ENCODE measurements at regions not wholly inside any gene's neighbourhood (a gene's known extent, or its start where the extent isn't known, plus 50 kb on each side); places are given as distances from the start of the nearest gene placed in this dataset.
"Not testable (repeated sequence)": the region's sequence is repeated elsewhere in the genome, so short reads cannot be mapped to it uniquely, and the experiment has no call there.

DNA sequence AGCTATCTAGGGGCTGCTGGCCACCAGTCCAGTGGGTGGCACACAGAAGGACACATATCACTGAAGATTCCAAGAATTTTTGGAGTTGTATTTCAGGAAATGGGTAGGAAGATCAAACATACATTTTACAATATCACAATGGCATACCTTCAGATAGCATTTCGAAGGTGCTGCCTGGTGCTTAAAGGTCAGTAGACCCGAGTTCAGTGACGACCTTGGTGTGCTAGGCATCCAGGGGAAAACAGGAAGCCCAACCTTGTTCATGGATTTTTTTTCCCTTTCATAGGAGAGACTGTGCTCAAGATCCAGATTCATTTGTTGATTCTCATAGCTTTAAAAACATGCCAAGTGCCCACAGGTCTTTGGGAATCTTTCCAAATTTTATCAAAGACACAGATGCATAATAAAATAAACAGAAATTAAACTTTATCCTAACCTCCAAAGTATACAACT lies 51.0 kb upstream of the RCBTB2 start:
- Histone ChIP-seq H3K27me3 (ENCODE audit: control insufficient read depth, insufficient read depth, low read length) (no peaks in the 10 kb centered on the region), H3K9me3 (replicated peaks; ENCODE audit: control insufficient read depth, low read depth, low read length) (no peaks in the 10 kb centered on the region), H3K36me3 (ENCODE audit: control insufficient read depth, insufficient read depth, low read length) (no peaks in the 10 kb centered on the region), H3K4me3 (ENCODE audit: low read length) (no peak overlapping the region), H3K4me1 (ENCODE audit: control insufficient read depth, insufficient read depth, low read length) (peaks cover 20% of the 10 kb centered on the region), H3K27ac (ENCODE audit: low read length) (no peak overlapping the region)
- WGBS (ENCODE audit: insufficient coverage), result 78% methylated on average over 3 of the region's 3 CpGs
- DNase-seq, result no peak

DNA sequence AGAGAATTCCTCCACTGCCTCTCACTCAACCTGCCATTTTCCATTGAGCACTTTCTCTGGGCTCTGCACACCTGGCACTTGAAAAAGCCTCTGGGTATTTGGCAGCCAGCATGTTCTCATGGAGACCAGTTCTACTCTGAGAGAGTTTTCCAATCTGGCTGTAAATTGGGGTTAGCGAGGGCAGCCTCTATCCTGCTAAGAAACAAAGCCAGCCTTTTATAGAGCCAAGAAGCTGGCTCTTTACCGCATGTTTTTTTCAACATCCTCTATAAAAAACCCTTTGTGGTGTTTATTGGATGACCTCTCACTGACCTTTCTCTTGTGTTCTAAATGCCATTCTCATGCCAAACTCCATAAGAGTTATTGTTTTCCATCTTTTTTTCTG lies 52.6 kb upstream of the RCBTB2 start:
- peak; percentile 85 for DNase-seq

DNA sequence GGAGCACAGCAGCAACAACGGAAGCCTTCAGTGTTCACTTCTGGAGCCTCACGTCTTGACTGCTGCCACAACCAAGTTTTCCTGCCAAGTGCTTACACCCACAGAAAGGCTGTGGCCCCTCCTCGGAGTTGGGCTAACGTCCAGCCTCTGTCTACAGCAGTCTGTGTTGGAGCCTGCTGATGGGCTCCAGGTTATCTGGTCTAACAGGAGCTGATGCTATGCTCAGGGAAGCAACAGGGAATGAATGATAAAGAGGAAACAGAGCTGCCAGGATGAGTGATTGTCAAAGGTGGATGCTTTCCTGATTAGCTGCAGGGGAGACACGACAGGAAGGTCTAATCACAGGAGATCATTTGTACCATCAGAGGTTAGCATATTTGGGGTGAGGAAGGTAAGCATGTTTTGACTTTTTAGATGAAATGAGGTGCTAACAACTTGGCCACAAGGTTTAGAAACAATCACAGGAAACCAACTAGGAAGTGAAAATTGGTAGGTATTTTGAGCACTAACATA lies 53.8 kb upstream of the RCBTB2 start:
- 11% methylated on average over 3 of the region's 5 CpGs for WGBS (ENCODE audit: insufficient coverage)
- H3K27ac ChIP-seq (ENCODE audit: low read length), result no peak overlapping the region
- H3K4me1 ChIP-seq (ENCODE audit: control insufficient read depth, insufficient read depth, low read length), result peaks cover 14% of the 10 kb centered on the region
- no peaks in the 10 kb centered on the region for H3K36me3 ChIP-seq (ENCODE audit: control insufficient read depth, insufficient read depth, low read length)
- no peaks in the 10 kb centered on the region for H3K9me3 ChIP-seq (replicated peaks; ENCODE audit: control insufficient read depth, low read depth, low read length)
- H3K4me3 ChIP-seq (ENCODE audit: low read length), result no peak overlapping the region
- H3K27me3 ChIP-seq (ENCODE audit: control insufficient read depth, insufficient read depth, low read length), result no peaks in the 10 kb centered on the region
- peak; percentile 77 for DNase-seq

More for the DNA sequence above, 52.6 kb upstream of the RCBTB2 start:
- Histone ChIP-seq H3K36me3 (ENCODE audit: control insufficient read depth, insufficient read depth, low read length) (no peaks in the 10 kb centered on the region), H3K9me3 (replicated peaks; ENCODE audit: control insufficient read depth, low read depth, low read length) (no peaks in the 10 kb centered on the region), H3K27ac (ENCODE audit: low read length) (peak overlapping the region; percentile 45), H3K4me3 (ENCODE audit: low read length) (no peak overlapping the region), H3K27me3 (ENCODE audit: control insufficient read depth, insufficient read depth, low read length) (no peaks in the 10 kb centered on the region), H3K4me1 (ENCODE audit: control insufficient read depth, insufficient read depth, low read length) (peaks cover 14% of the 10 kb centered on the region)
- no CpG with 5 or more reads among the region's 2 CpGs for WGBS (ENCODE audit: insufficient coverage)

DNA sequence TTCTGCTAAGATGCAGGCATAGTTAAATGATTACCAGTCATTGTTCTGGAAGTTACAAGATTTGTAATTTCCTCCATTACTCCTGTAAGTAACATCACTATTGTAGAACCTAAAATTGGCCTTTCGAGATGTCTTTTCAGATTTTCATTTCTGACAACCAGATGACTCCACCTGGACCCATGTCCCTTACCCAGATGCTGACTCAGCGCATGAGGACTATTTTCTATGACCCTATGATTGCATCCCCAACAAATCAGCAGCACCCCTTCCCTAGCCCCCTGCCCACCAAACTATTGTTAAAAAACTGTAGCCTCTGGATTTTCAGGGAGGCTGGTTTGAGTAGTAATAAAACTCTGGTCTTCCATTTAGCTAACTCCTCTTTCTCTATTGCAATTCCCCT lies 55.2 kb upstream of the RCBTB2 start:
- Histone ChIP-seq H3K4me1 (ENCODE audit: control insufficient read depth, insufficient read depth, low read length) (peaks cover 14% of the 10 kb centered on the region), H3K27me3 (ENCODE audit: control insufficient read depth, insufficient read depth, low read length) (no peaks in the 10 kb centered on the region), H3K27ac (ENCODE audit: low read length) (no peak overlapping the region), H3K4me3 (ENCODE audit: low read length) (no peak overlapping the region), H3K36me3 (ENCODE audit: control insufficient read depth, insufficient read depth, low read length) (no peaks in the 10 kb centered on the region), H3K9me3 (replicated peaks; ENCODE audit: control insufficient read depth, low read depth, low read length) (no peaks in the 10 kb centered on the region)
- no peak for DNase-seq
- 100% methylated on average over 1 of the region's 2 CpGs for WGBS (ENCODE audit: insufficient coverage)

DNA sequence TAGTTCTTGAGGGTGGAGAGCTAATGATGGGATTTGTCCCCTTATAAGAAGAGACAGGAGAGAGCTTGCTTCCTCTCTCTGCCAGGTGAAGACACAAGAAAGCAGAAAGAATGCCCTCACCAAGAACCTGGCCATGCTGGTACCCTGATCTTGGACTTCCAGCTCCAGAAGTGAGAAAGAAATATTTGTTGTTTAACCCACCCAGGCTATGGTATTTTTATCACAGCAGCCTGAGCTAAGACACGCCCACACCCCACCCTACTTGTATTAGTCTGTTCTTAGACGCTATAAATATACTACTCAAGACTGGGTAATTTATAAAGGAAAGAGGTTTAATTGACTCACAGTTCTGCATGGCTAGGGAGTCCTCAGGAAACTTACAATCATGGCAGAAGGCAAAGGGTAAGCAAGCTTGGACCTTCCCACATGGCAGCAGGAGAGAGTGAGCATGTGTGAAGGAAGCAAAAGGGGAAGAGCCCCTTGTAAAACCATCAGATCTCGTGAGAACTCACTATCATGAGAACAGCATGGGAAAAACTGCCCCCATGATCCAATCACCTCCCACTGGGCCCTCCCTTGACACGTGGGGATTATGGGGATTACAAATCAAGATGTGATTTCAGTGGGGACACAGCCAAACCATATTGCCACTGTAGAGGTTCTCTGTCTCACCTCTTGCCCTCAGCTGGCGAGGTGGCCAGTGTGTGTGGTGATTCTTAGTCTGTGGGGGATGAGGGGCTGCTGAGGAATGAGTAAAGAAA lies 57.4 kb upstream of the RCBTB2 start:
- Histone ChIP-seq H3K9me3 (replicated peaks; ENCODE audit: control insufficient read depth, low read depth, low read length) (no peaks in the 10 kb centered on the region), H3K27ac (ENCODE audit: low read length) (no peak overlapping the region), H3K27me3 (ENCODE audit: control insufficient read depth, insufficient read depth, low read length) (no peaks in the 10 kb centered on the region), H3K4me3 (ENCODE audit: low read length) (no peak overlapping the region), H3K36me3 (ENCODE audit: control insufficient read depth, insufficient read depth, low read length) (no peaks in the 10 kb centered on the region), H3K4me1 (ENCODE audit: control insufficient read depth, insufficient read depth, low read length) (peaks cover 7% of the 10 kb centered on the region)
- no peak for DNase-seq
- WGBS (ENCODE audit: insufficient coverage), result 100% methylated on average over 1 of the region's 5 CpGs

DNA sequence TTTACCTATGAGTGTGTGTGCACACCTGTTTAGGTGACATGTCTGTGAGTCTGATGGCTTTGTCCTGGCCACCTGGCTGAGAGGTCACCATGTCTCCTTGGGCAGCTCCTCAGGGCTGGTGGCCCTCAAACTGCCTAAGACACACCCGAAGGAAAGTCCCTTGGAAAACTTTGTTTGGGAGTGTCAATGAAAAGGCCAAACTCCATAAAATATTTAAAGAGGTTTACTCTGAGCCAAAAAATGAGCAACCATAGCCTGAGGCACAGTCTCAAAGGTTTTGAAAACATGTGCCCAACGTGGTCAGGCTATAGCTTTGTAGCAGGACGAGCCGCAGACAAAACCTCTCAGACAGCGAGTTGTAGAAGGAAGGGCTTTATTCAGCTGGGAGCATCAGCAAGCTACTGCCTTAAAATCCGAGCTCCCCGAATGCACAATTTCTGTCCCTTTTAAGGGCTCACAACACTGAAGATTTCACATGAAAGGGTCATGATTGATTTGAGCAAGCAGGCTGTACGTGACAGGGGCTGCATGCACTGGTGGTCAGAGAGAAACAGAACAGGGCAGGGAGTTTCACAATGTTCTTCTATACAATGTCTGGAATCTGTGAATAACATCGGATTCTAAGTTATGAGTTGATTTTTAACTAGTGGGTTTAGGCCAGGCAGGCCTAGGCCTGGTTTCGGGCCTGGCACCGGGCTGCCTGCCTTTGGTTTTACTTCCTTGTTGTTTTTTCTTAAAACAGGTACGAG lies 58.4 kb upstream of the RCBTB2 start:
- not testable (repeated sequence) for H3K9me3 ChIP-seq (replicated peaks; ENCODE audit: control insufficient read depth, low read depth, low read length); H3K4me3 ChIP-seq (ENCODE audit: low read length); H3K4me1 ChIP-seq (ENCODE audit: control insufficient read depth, insufficient read depth, low read length); H3K36me3 ChIP-seq (ENCODE audit: control insufficient read depth, insufficient read depth, low read length); H3K27me3 ChIP-seq (ENCODE audit: control insufficient read depth, insufficient read depth, low read length); H3K27ac ChIP-seq (ENCODE audit: low read length); DNase-seq
- 78% methylated on average over 8 of the region's 12 CpGs for WGBS (ENCODE audit: insufficient coverage)

DNA sequence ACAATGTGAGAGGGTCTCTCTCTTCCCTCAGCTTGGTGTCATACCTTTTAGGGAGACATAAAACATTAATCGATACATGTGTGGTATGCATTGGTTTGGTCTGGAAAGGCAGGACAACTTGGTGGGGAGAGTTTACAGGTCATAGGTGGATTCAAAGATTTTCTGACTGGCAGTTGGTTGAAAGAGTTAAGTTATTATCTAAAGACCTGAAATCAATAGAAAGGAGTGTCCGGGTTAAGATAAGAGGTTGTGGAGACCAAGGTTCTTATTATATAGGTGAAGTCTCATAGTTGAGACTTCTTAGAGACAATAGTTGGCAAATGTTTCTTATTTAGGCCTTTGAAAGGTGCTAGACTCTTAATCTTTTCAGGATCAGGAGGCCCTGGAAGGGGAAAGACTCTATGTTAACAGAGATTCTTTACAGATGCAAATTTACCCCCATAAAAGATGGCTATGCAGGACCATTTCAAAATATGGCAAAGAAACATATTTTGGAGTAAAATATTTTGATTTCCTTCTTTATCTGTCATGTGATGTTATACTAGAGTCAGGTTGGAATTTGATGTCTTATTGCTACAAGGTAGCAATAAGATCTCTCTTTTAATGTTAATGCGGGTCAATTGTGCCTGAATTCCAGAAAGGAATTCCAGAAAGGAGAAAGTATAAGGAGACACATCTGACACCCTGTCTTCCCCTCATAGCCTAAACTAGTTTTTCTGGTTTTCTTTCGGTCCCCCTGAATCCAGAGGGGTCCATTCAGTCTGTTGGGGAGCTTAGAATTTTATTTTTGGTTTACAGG lies 59.2 kb upstream of the RCBTB2 start:
- Histone ChIP-seq H3K9me3 (replicated peaks; ENCODE audit: control insufficient read depth, low read depth, low read length) (no peaks in the 10 kb centered on the region), H3K36me3 (ENCODE audit: control insufficient read depth, insufficient read depth, low read length) (no peaks in the 10 kb centered on the region), H3K27me3 (ENCODE audit: control insufficient read depth, insufficient read depth, low read length) (no peaks in the 10 kb centered on the region), H3K27ac (ENCODE audit: low read length) (no peak overlapping the region), H3K4me1 (ENCODE audit: control insufficient read depth, insufficient read depth, low read length) (peaks cover 2% of the 10 kb centered on the region), H3K4me3 (ENCODE audit: low read length) (no peak overlapping the region)
- DNase-seq, result no peak
- 100% methylated on average over 2 of the region's 4 CpGs for WGBS (ENCODE audit: insufficient coverage)

DNA sequence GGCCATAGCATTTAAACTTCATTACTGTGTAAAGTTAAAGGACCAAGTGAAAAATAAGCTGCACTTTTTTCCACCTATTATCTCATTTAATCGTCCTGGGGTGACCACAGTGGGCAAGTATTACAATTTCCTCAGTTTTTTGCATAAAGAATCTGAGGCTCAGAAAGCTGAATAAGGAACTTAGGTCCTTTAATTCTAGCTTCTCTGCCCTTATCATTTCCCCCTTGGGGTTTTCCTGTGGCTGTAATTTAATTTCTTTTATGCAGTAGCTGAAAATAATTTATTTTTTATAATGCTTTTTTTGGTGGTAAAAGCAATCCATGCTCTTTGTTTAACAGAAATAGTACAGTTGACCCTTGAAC lies 59.8 kb upstream of the RCBTB2 start:
- H3K4me3 ChIP-seq (ENCODE audit: low read length), result no peak overlapping the region
- H3K4me1 ChIP-seq (ENCODE audit: control insufficient read depth, insufficient read depth, low read length), result peaks cover 2% of the 10 kb centered on the region
- no peaks in the 10 kb centered on the region for H3K27me3 ChIP-seq (ENCODE audit: control insufficient read depth, insufficient read depth, low read length)
- no CpG with 5 or more reads among the region's 1 CpG for WGBS (ENCODE audit: insufficient coverage)
- H3K9me3 ChIP-seq (replicated peaks; ENCODE audit: control insufficient read depth, low read depth, low read length), result no peaks in the 10 kb centered on the region
- H3K27ac ChIP-seq (ENCODE audit: low read length), result no peak overlapping the region
- no peaks in the 10 kb centered on the region for H3K36me3 ChIP-seq (ENCODE audit: control insufficient read depth, insufficient read depth, low read length)
- no peak for DNase-seq

DNA sequence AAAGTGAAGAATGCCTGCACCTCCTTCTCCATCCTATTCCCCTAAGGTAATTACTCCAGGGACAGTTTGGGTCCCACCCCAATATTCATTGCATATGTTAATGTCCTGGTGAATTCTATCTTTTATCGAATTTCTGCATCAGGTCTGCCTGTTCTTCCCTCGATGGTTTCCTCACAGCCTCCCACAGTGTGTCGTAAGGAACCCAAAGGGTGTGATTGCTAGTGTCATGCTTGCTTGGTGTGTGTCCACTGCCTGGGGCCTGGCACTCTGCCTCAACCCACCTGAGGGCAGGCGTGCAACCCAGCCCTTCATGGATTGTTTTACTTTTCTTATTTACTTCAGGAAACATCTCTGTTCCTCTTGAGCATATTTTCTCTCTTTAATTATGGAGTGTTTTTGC lies 60.2 kb upstream of the CYSLTR2 start:
- no peak for DNase-seq
- no peak overlapping the region for H3K4me3 ChIP-seq (ENCODE audit: low read length)
- no peaks in the 10 kb centered on the region for H3K36me3 ChIP-seq (ENCODE audit: control insufficient read depth, insufficient read depth, low read length)
- H3K4me1 ChIP-seq (ENCODE audit: control insufficient read depth, insufficient read depth, low read length), result peaks cover 2% of the 10 kb centered on the region
- 92% methylated on average over 2 of the region's 4 CpGs for WGBS (ENCODE audit: insufficient coverage)
- no peaks in the 10 kb centered on the region for H3K27me3 ChIP-seq (ENCODE audit: control insufficient read depth, insufficient read depth, low read length)
- H3K27ac ChIP-seq (ENCODE audit: low read length), result no peak overlapping the region
- no peaks in the 10 kb centered on the region for H3K9me3 ChIP-seq (replicated peaks; ENCODE audit: control insufficient read depth, low read depth, low read length)
